Esophagus squamous epithelium (tissue), 5 donors: ENCODE measurements at regions not wholly inside any gene's neighbourhood (a gene's known extent, or its start where the extent isn't known, plus 50 kb on each side); places are given as distances from the start of the nearest gene placed in this dataset.

Experiments used
- DNase-seq: peaks from one replicate; lab custom pipeline; 2025; lab: John Stamatoyannopoulos, UW
- H3K27ac ChIP-seq, 4 donors: fragments of 200-600 bp; sonication (generic); one replicate each; pipeline ENCODE4 v1.5.1; 2016 to 2019; ENCODE audit warnings: mild to moderate bottlenecking in 1 of 4
- H3K27me3 ChIP-seq, 4 donors: fragments of 200-600 bp; sonication (generic); 1 replicate in 3 of 4; 2 replicates in 1 of 4; pipeline versions ENCODE4 v1.5.1 to v1.6.0; 2017 to 2021; ENCODE audit warnings: antibody characterized with exemption in 1 of 4
- H3K36me3 ChIP-seq, 3 donors: fragments of 200-600 bp; sonication (generic); one replicate each; pipeline ENCODE4 v1.5.1; 2016 to 2019
- H3K4me1 ChIP-seq, 3 donors: fragments of 200-600 bp; sonication (generic); one replicate each; pipeline ENCODE4 v1.5.1; 2017 to 2019
- H3K4me3 ChIP-seq, 4 donors: fragments of 200-600 bp; sonication (generic); 1 replicate in 3 of 4; 2 replicates in 1 of 4; pipeline ENCODE4 v1.5.1; 2016 to 2019; ENCODE audit warnings: mild to moderate bottlenecking in 2 of 4, moderate library complexity in 1 of 4
- H3K9me3 ChIP-seq, 3 donors: fragments of 200-600 bp; sonication (generic); one replicate each; pipeline ENCODE4 v1.5.1; 2016 to 2019
- CTCF ChIP-seq, 6 experiments: fragments of 450-650 bp in 4 of 6; fragments of 200-600 bp in 2 of 6; sonication (generic) in 2 of 6; IDR thresholded peaks; one replicate each; pipeline ENCODE4 v1.5.1; 2016 to 2019; ENCODE audit warnings: antibody characterized with exemption in 6 of 6, mild to moderate bottlenecking in 4 of 6, moderate library complexity in 4 of 6
- POLR2A ChIP-seq, 4 donors: fragments of 450-650 bp; IDR thresholded peaks; one replicate each; pipeline ENCODE4 v1.6.1; 2017; ENCODE audit warnings: antibody characterized with exemption in 4 of 4, mild to moderate bottlenecking in 4 of 4, moderate library complexity in 3 of 4
- WGBS, 2 donors: methylation state at CpG; one replicate each; pipeline ENCODE4 v1.1.5; 2018; 5-methylcytosine and 5-hydroxymethylcytosine counted together
- intact Hi-C: fragments of 100-400 bp; cut with DNase I; formaldehyde crosslinking; loops from one replicate; pipeline ENCODE4 v1.15.0; 2022
- donor health status: DM: yes; HTN: yes; CAD: no.

- Histone ChIP-seq H3K9me3 (no peaks in the 10 kb centered on the region), H3K4me1 (no peaks in the 10 kb centered on the region), H3K36me3 (no peaks in the 10 kb centered on the region), H3K27ac (no peak overlapping the region), H3K27me3 (no peaks in the 10 kb centered on the region), H3K4me3 (no peak overlapping the region)
- DNase-seq, result no peak
- no peak for TF ChIP-seq POLR2A (IDR thresholded peaks at IDR 0.05)
- TF ChIP-seq CTCF (IDR thresholded peaks at IDR 0.05), result no peak
- intact Hi-C loops, result no loop called here
- WGBS, 2 donors, result 38 to 58% methylated on average over 1 of the region's 1 CpG
Measured at GRCh38 chr3:163523375-163523774, 1554.9 kb downstream of the SI start.

- Histone ChIP-seq H3K4me3 (no peak overlapping the region), H3K9me3 (no peaks in the 10 kb centered on the region), H3K4me1 (no peaks in the 10 kb centered on the region), H3K27ac (no peak overlapping the region), H3K27me3 (no peaks in the 10 kb centered on the region), H3K36me3 (no peaks in the 10 kb centered on the region)
- DNase-seq, result no peak
- TF ChIP-seq CTCF (IDR thresholded peaks at IDR 0.05), result no peak
- intact Hi-C loops, result no loop called here
- 50 to 63% methylated on average over 1 of the region's 1 CpG for whole genome bisulfite sequencing, 2 donors
Measured at GRCh38 chr3:163521261-163521660, 1557.0 kb downstream of the SI start.

GRCh38 chr3:163518065-163518464, 1560.2 kb downstream of the SI start:
- Histone ChIP-seq H3K9me3 (no peaks in the 10 kb centered on the region), H3K4me3 (no peak overlapping the region), H3K4me1 (no peaks in the 10 kb centered on the region), H3K36me3 (no peaks in the 10 kb centered on the region), H3K27ac (no peak overlapping the region), H3K27me3 (no peaks in the 10 kb centered on the region)
- TF ChIP-seq CTCF (IDR thresholded peaks at IDR 0.05), result no peak
- TF ChIP-seq POLR2A (IDR thresholded peaks at IDR 0.05), result no peak
- no peak for DNase-seq
- 78 to 80% methylated on average over 3 of the region's 3 CpGs for WGBS, 2 donors
- intact Hi-C loops, result no loop called here

- Histone ChIP-seq H3K36me3 (no peaks in the 10 kb centered on the region), H3K4me1 (no peaks in the 10 kb centered on the region), H3K9me3 (no peaks in the 10 kb centered on the region), H3K4me3 (no peak overlapping the region), H3K27ac (no peak overlapping the region), H3K27me3 (no peaks in the 10 kb centered on the region)
- DNase-seq, result no peak
- 36 to 38% methylated on average over 2 of the region's 2 CpGs for WGBS, 2 donors
- TF ChIP-seq CTCF (IDR thresholded peaks at IDR 0.05), result no peak
- TF ChIP-seq POLR2A (IDR thresholded peaks at IDR 0.05), result no peak
- intact Hi-C loops, result no loop called here
Measured at GRCh38 chr3:163513149-163513657, 1565.1 kb downstream of the SI start.

GRCh38 chr3:163508206-163508605, 1570.1 kb downstream of the SI start:
- Histone ChIP-seq H3K27me3 (no peaks in the 10 kb centered on the region), H3K4me1 (no peaks in the 10 kb centered on the region), H3K27ac (no peak overlapping the region), H3K36me3 (no peaks in the 10 kb centered on the region), H3K9me3 (no peaks in the 10 kb centered on the region), H3K4me3 (no peak overlapping the region)
- intact Hi-C loops, result no loop called here
- TF ChIP-seq CTCF (IDR thresholded peaks at IDR 0.05) (no peak), POLR2A (IDR thresholded peaks at IDR 0.05) (no peak)
- DNase-seq, result no peak
- WGBS, 2 donors, result 27 to 33% methylated on average over 2 of the region's 2 CpGs
